Brain microvascular endothelial cell (primary cell): ENCODE measurements at regions not wholly inside any gene's neighbourhood (a gene's known extent, or its start where the extent isn't known, plus 50 kb on each side); places are given as distances from the start of the nearest gene placed in this dataset.

Source experiments
- DNase-seq: peaks from one replicate; pipeline ENCODE4 v3.0.0-alpha.2; 2020
- H3K27ac ChIP-seq: fragments of 250-450 bp; sonication (Bioruptor Pico); 2 replicates; pipeline ENCODE4 v1.5.1; 2020; ENCODE audit warnings: mild to moderate bottlenecking, moderate library complexity
- H3K27me3 ChIP-seq: fragments of 250-450 bp; sonication (Bioruptor Pico); replicated peaks from 2 replicates; pipeline ENCODE4 v1.5.1; 2020; ENCODE audit warnings: mild to moderate bottlenecking
- H3K36me3 ChIP-seq: fragments of 250-450 bp; sonication (Bioruptor Pico); replicated peaks from 2 replicates; pipeline ENCODE4 v1.5.1; 2020; ENCODE audit warnings: mild to moderate bottlenecking
- H3K4me3 ChIP-seq: 2 replicates; pipeline ENCODE4 v1.5.1; 2011; ENCODE audit warnings: low read depth, mild to moderate bottlenecking, control low read depth, low read length, moderate library complexity
- CTCF ChIP-seq: IDR thresholded peaks from 2 replicates; pipeline ENCODE4 v1.5.1; 2011; ENCODE audit warnings: low read depth, mild to moderate bottlenecking, moderate library complexity, low read length, control low read depth, inconsistent platforms; ENCODE audit errors: missing control alignments
- in situ Hi-C: cut with HindIII; loops from 2 replicates; pipeline ENCODE4 v1.10.0; 2017; ENCODE audit warnings: low sequenced_read_pairs, low pct_ligation_motif_present

DNA sequence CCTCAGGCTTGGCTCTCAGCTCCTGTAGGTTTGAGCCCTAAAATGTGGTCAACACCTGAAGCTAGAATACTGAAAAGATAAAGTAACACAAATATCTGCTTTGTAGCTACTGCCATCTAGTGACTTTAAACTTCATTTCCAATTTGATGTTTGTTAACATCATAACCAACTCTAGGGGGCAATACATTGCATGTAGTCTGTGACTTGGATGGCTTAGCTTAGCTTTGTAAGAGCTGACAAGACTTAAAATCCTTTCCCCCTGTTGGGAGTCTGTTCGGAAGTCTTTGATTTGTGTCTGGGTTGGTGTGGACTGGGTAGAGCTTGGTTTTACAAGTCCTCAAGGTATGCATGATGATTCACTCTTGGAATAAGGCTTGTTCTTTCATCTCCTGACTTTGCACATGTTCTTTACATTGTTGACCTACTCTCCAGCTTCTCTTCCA lies 51.7 kb downstream of the SCN11A start:
- TF ChIP-seq CTCF = peak; percentile 72
- H3K27me3 ChIP-seq = no peaks in the 10 kb centered on the region
- no peaks in the 10 kb centered on the region for H3K36me3 ChIP-seq
- in situ Hi-C loops = loop anchor here (25.0 kb wide), 1 partner anchor 488 kb away; no protein-coding TSS in a partner anchor
- DNase-seq = no peak
- no peak overlapping the region for H3K4me3 ChIP-seq
- no peak overlapping the region for H3K27ac ChIP-seq

- no peak for TF ChIP-seq CTCF
- Histone ChIP-seq H3K36me3 (no peaks in the 10 kb centered on the region), H3K27me3 (no peaks in the 10 kb centered on the region), H3K4me3 (no peak overlapping the region), H3K27ac (no peak overlapping the region)
- in situ Hi-C loops = no loop called here
- DNase-seq = no peak
Measured at GRCh38 chr3:38998086-38998485, 53.7 kb downstream of the SCN11A start.

- Histone ChIP-seq H3K36me3 (no peaks in the 10 kb centered on the region), H3K27me3 (no peaks in the 10 kb centered on the region), H3K4me3 (no peak overlapping the region), H3K27ac (no peak overlapping the region)
- DNase-seq = no peak
- in situ Hi-C loops = no loop called here
- no peak for TF ChIP-seq CTCF
Measured at GRCh38 chr3:38996193-38996592, 55.6 kb downstream of the SCN11A start.

GRCh38 chr3:38994251-38994650 lies 57.5 kb downstream of the SCN11A start:
- no peak for DNase-seq
- Histone ChIP-seq H3K4me3 (no peak overlapping the region), H3K36me3 (no peaks in the 10 kb centered on the region), H3K27ac (no peak overlapping the region), H3K27me3 (no peaks in the 10 kb centered on the region)
- no peak for TF ChIP-seq CTCF
- in situ Hi-C loops = no loop called here

- no peaks in the 10 kb centered on the region for H3K27me3 ChIP-seq
- peak; percentile 93 for DNase-seq
- H3K27ac ChIP-seq = peak overlapping the region; percentile 10
- in situ Hi-C loops = no loop called here
- no peak for TF ChIP-seq CTCF
- no peaks in the 10 kb centered on the region for H3K36me3 ChIP-seq
- H3K4me3 ChIP-seq = no peak overlapping the region
Measured at GRCh38 chr3:38992117-38992760, 59.5 kb downstream of the SCN11A start.

DNA sequence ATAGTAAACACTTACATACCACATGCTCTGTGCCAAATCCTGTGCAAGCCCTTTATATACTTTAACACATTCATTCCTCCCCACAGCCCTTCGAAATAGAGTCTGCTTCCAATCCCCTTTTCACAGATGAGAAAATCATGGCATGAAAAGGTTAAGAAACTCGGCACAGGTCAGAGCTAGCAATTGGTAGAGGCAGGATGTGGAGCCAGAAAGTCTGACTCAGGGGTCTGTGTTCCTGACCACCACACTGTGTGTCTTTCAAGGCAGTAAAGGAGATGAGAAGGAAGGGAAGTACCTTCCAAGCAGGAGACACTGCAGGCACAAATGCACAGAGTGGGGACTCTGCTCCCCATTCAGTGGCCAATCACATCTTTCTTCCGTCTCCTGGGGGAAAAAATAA lies 61.1 kb downstream of the SCN11A start:
- Histone ChIP-seq H3K36me3 (no peaks in the 10 kb centered on the region), H3K4me3 (no peak overlapping the region), H3K27ac (no peak overlapping the region), H3K27me3 (no peaks in the 10 kb centered on the region)
- TF ChIP-seq CTCF = no peak
- in situ Hi-C loops = no loop called here
- DNase-seq = no peak
